OCI-LY7 (cell line): ENCODE measurements at regions not wholly inside any gene's neighbourhood (a gene's known extent, or its start where the extent isn't known, plus 50 kb on each side); places are given as distances from the start of the nearest gene placed in this dataset.

Experiments used
- BruUV-seq: library from RNA; stranded (reverse); fragments of 400-500 nt; replicated peaks from 2 replicates; lab custom pipeline; 2021; lab: Mats Ljungman, UMichigan
- CTCF ChIA-PET: fragments of 300-600 bp; sonication (Branson Sonifier 250); formaldehyde crosslinking; loops from one replicate; lab custom pipeline; 2022; ENCODE audit warnings: antibody characterized with exemption; ENCODE audit not compliant: unreplicated experiment; lab: Charles Lee
- POLR2A ChIA-PET: fragments of 300-600 bp; sonication (Branson Sonifier 250); formaldehyde crosslinking; loops from one replicate; lab custom pipeline; 2022; ENCODE audit warnings: antibody characterized with exemption; lab: Charles Lee
- DNase-seq: peaks from one replicate; pipeline ENCODE4 v3.0.0-alpha.2; 2015; ENCODE audit warnings: low spot score
- H2AFZ ChIP-seq: fragments of 200-600 bp; sonication (generic), shearing (Covaris generic); 2 replicates; pipeline ENCODE4 v1.6.1; 2014; ENCODE audit warnings: mild to moderate bottlenecking, antibody characterized with exemption, low read length, moderate library complexity
- H3K27ac ChIP-seq: fragments of 200-600 bp; sonication (generic); 2 replicates; pipeline ENCODE4 v1.5.1; 2014; ENCODE audit warnings: mixed run types, low read depth, mild to moderate bottlenecking, moderate library complexity, low read length, inconsistent platforms; ENCODE audit not compliant: poor library complexity, severe bottlenecking
- H3K36me3 ChIP-seq: fragments of 200-600 bp; sonication (generic); 2 replicates; pipeline ENCODE4 v1.6.1; 2014; ENCODE audit warnings: mild to moderate bottlenecking, antibody characterized with exemption, low read length, moderate library complexity, mixed read lengths; ENCODE audit not compliant: insufficient read depth
- H3K4me1 ChIP-seq: fragments of 200-600 bp; sonication (generic); 2 replicates; pipeline ENCODE4 v1.5.1; 2014; ENCODE audit warnings: mild to moderate bottlenecking, low read length; ENCODE audit not compliant: insufficient read depth, poor library complexity, severe bottlenecking
- H3K4me2 ChIP-seq: fragments of 200-600 bp; sonication (generic); 2 replicates; pipeline ENCODE4 v1.6.1; 2014; ENCODE audit warnings: mild to moderate bottlenecking, low read length
- H3K4me3 ChIP-seq: fragments of 200-600 bp; sonication (generic); 2 replicates; pipeline ENCODE4 v1.5.1; 2014; ENCODE audit warnings: mild to moderate bottlenecking, low read depth, low read length; ENCODE audit not compliant: poor library complexity, severe bottlenecking
- H3K79me2 ChIP-seq: fragments of 200-600 bp; sonication (generic); 2 replicates; pipeline ENCODE4 v1.6.1; 2016; ENCODE audit warnings: low read depth, mild to moderate bottlenecking, low read length, moderate library complexity, mixed read lengths; ENCODE audit not compliant: insufficient read depth
- H3K9me2 ChIP-seq: fragments of 200-600 bp; sonication (generic); 2 replicates; pipeline ENCODE4 v1.6.1; 2016; ENCODE audit warnings: mild to moderate bottlenecking, low read length, mixed read lengths; ENCODE audit not compliant: insufficient read depth
- H3K9me3 ChIP-seq: fragments of 200-600 bp; sonication (generic); 2 replicates; pipeline ENCODE4 v1.6.1; 2014; ENCODE audit warnings: mild to moderate bottlenecking, mixed run types, low read length, mixed read lengths
- H4K20me1 ChIP-seq: fragments of 200-600 bp; sonication (generic); 2 replicates; pipeline ENCODE4 v1.6.1; 2014; ENCODE audit warnings: mild to moderate bottlenecking, antibody characterized with exemption, low read length, moderate library complexity, mixed read lengths; ENCODE audit not compliant: insufficient read depth
- EZH2phosphoT487 ChIP-seq: fragments of 200-600 bp; sonication (generic); IDR thresholded peaks from 2 replicates; pipeline ENCODE4 v1.6.1; 2018; ENCODE audit warnings: low read depth, borderline replicate concordance, mild to moderate bottlenecking, mixed run types, antibody characterized with exemption, low read length, moderate library complexity, mixed read lengths
- intact Hi-C: fragments of 100-400 bp; cut with micrococcal nuclease; formaldehyde crosslinking; loops from one replicate; pipeline ENCODE4 v1.10.0; 2022; ENCODE audit not compliant: unreplicated experiment
- TF ChIP-seq, protein P1 (sequence below): fragments of 200-600 bp; sonication (generic); conservative IDR thresholded peaks from 2 replicates; pipeline ENCODE4 v1.5.1; 2014; ENCODE audit warnings: mild to moderate bottlenecking, antibody characterized with exemption, low read length, moderate library complexity, mixed read lengths

DNA sequence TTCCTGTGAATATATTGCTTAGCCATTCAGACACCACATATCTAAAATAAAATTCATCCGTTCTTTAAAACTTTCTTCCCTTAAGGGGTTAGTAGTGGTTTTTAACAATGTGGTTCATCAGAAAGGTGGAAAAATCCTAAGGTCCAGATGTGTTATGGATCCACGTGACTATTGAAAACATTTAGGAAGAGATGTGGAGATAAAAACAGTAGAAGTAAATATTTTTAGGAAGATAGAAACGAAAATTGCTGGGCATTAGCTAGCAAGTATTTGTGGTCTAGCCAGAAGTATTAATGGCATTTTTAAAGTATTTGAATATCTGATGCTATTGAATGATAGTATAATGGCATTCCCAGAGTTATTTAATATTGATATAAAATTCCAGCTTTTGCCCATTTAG, 180.8 kb downstream of the LTN1 start:
- ChIA-PET POLR2A (no interaction called here), CTCF (no interaction called here)
- H3K9me2 ChIP-seq, result no peaks in the 10 kb centered on the region
- H3K4me1 ChIP-seq, result no peaks in the 10 kb centered on the region
- no peaks in the 10 kb centered on the region for H3K79me2 ChIP-seq
- intact Hi-C loops, result no loop called here
- BruUV-seq, result no TSS peak
- H4K20me1 ChIP-seq, result no peaks in the 10 kb centered on the region
- DNase-seq, result no peak
- H2AFZ ChIP-seq, result no peak overlapping the region
- no peak for TF ChIP-seq EZH2phosphoT487
- TF ChIP-seq, protein P1, sequence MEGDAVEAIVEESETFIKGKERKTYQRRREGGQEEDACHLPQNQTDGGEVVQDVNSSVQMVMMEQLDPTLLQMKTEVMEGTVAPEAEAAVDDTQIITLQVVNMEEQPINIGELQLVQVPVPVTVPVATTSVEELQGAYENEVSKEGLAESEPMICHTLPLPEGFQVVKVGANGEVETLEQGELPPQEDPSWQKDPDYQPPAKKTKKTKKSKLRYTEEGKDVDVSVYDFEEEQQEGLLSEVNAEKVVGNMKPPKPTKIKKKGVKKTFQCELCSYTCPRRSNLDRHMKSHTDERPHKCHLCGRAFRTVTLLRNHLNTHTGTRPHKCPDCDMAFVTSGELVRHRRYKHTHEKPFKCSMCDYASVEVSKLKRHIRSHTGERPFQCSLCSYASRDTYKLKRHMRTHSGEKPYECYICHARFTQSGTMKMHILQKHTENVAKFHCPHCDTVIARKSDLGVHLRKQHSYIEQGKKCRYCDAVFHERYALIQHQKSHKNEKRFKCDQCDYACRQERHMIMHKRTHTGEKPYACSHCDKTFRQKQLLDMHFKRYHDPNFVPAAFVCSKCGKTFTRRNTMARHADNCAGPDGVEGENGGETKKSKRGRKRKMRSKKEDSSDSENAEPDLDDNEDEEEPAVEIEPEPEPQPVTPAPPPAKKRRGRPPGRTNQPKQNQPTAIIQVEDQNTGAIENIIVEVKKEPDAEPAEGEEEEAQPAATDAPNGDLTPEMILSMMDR, result no peak
- no peak overlapping the region for H3K4me2 ChIP-seq
- H3K4me3 ChIP-seq, result no peak overlapping the region
- no peaks in the 10 kb centered on the region for H3K36me3 ChIP-seq
- H3K9me3 ChIP-seq, result no peaks in the 10 kb centered on the region
- H3K27ac ChIP-seq, result no peak overlapping the region

DNA sequence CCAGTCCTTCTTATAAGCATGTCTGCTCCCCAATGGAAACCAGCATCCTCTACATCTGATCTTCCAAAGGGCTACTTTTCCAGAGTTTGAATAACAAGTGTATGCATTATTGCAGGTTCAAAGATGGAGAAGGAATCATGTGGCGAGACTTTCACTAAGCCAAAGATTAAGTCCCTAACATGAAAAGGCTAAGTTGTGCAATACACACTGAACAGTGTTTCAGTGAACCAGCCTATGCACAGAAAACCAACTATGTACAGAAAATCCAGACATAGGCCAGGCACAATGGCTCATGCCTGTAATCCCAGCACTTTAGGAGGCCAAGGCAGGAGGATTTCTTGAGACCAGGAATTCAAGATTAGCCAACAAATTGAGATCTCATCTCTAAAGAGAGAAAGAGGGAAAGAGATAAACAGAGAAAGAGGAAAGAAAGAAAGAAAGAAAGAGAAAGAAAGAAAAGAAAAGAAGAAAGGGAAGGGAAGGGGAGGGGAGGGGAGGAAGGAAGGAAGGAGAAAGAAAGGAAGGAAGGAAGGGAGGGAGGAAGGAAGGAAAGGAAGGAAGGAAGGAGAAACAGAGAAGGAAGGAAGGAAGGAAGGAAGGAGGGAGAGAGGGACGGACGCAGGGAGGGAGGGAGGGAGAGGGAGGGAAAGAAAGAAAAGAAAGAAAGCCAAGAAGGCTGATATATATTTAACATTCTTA, 181.7 kb downstream of the LTN1 start:
- H4K20me1 ChIP-seq, result no peaks in the 10 kb centered on the region
- no TSS peak for BruUV-seq
- H2AFZ ChIP-seq, result no peak overlapping the region
- H3K4me2 ChIP-seq, result no peak overlapping the region
- H3K4me1 ChIP-seq, result no peaks in the 10 kb centered on the region
- no peak overlapping the region for H3K4me3 ChIP-seq
- no peaks in the 10 kb centered on the region for H3K9me2 ChIP-seq
- intact Hi-C loops, result no loop called here
- DNase-seq, result no peak
- ChIA-PET POLR2A (no interaction called here), CTCF (no interaction called here)
- no peaks in the 10 kb centered on the region for H3K36me3 ChIP-seq
- no peaks in the 10 kb centered on the region for H3K79me2 ChIP-seq
- no peak for TF ChIP-seq EZH2phosphoT487
- TF ChIP-seq, protein P1, result no peak
- no peaks in the 10 kb centered on the region for H3K9me3 ChIP-seq
- no peak overlapping the region for H3K27ac ChIP-seq

- Histone ChIP-seq H2AFZ (no peak overlapping the region), H4K20me1 (no peaks in the 10 kb centered on the region), H3K9me2 (no peaks in the 10 kb centered on the region), H3K4me1 (no peaks in the 10 kb centered on the region), H3K9me3 (no peaks in the 10 kb centered on the region), H3K4me2 (no peak overlapping the region), H3K27ac (no peak overlapping the region), H3K4me3 (no peak overlapping the region), H3K79me2 (no peaks in the 10 kb centered on the region), H3K36me3 (no peaks in the 10 kb centered on the region)
- POLR2A ChIA-PET, result interaction anchor here (0.6 kb wide), 1 partner anchor 315 kb away, joined by 3 read pairs; no protein-coding TSS in a partner anchor
- intact Hi-C loops, result no loop called here
- CTCF ChIA-PET, result no interaction called here
- TF ChIP-seq EZH2phosphoT487, result no peak
- TF ChIP-seq, protein P1, result no peak
- BruUV-seq, result no TSS peak
- no peak for DNase-seq
These were observed 186.8 kb downstream of the LTN1 start for GRCh38 chr21:28805885-28806284.
